Gastrocnemius medialis (tissue), 4 donors: ENCODE measurements at regions not wholly inside any gene's neighbourhood (a gene's known extent, or its start where the extent isn't known, plus 50 kb on each side); places are given as distances from the start of the nearest gene placed in this dataset.
A peak's percentile ranks its signal among the peaks of the same experiment; 100 is the strongest.

Experiments
- ATAC-seq, 2 donors: fragments of 150-250 bp; one replicate each; pipeline ENCODE4 v1.9.1; 2016
- DNase-seq, 2 donors: peaks; one replicate each; pipeline ENCODE4 v3.0.0-alpha.2; 2019
- H3K27ac ChIP-seq, 4 donors: fragments of 200-600 bp; sonication (generic); 1 replicate in 1 of 4; 2 replicates in 3 of 4; pipeline ENCODE4 v1.5.1; 2016 to 2018; ENCODE audit warnings: mild to moderate bottlenecking in 2 of 4, moderate library complexity in 1 of 4
- H3K27me3 ChIP-seq, 3 donors: fragments of 200-600 bp; sonication (generic) in 2 of 3; 1 replicate in 1 of 3; 2 replicates in 2 of 3; pipeline versions ENCODE4 v1.5.1 to v1.6.0; 2016 to 2019; ENCODE audit warnings: mild to moderate bottlenecking in 1 of 3, moderate library complexity in 1 of 3
- H3K36me3 ChIP-seq, 2 donors: fragments of 200-600 bp; sonication (generic) in 1 of 2; one replicate each; pipeline ENCODE4 v1.5.1; 2017 to 2018
- H3K4me1 ChIP-seq, 2 donors: fragments of 200-600 bp; sonication (generic) in 1 of 2; one replicate each; pipeline ENCODE4 v1.5.1; 2016 to 2017; ENCODE audit warnings: mild to moderate bottlenecking in 2 of 2
- H3K4me3 ChIP-seq, 4 donors: fragments of 200-600 bp; sonication (generic) in 3 of 4; 1 replicate in 1 of 4; 2 replicates in 3 of 4; pipeline ENCODE4 v1.5.1; 2016 to 2019; ENCODE audit warnings: mild to moderate bottlenecking in 2 of 4
- H3K9me3 ChIP-seq, 3 donors: fragments of 200-600 bp; sonication (generic) in 2 of 3; 1 replicate in 1 of 3; 2 replicates in 2 of 3; pipeline ENCODE4 v1.5.1; 2016 to 2019
- CTCF ChIP-seq, 5 experiments: fragments of 450-650 bp in 3 of 5; fragments of 200-600 bp in 2 of 5; sonication (generic) in 2 of 5; IDR thresholded peaks in 4 of 5; conservative IDR thresholded peaks in 1 of 5; 1 replicate in 4 of 5; 2 replicates in 1 of 5; pipeline ENCODE4 v1.5.1; 2016 to 2019; ENCODE audit warnings: antibody characterized with exemption in 5 of 5, mild to moderate bottlenecking in 3 of 5, moderate library complexity in 3 of 5
- POLR2A ChIP-seq, 2 donors: fragments of 450-650 bp; IDR thresholded peaks; one replicate each; pipeline ENCODE4 v1.6.1; 2017; ENCODE audit warnings: antibody characterized with exemption in 2 of 2, mild to moderate bottlenecking in 2 of 2, moderate library complexity in 2 of 2
- in situ Hi-C, 4 donors: fragments of 200-750 bp; cut with MboI; loops; one replicate each; pipeline versions ENCODE4 v1.15.0 to v1.8.0; 2017; ENCODE audit warnings: low sequenced_read_pairs in 4 of 4
- intact Hi-C: fragments of 100-400 bp; cut with DNase I; formaldehyde crosslinking; loops from one replicate; pipeline ENCODE4 v1.15.1; 2023; ENCODE audit warnings: low total_unique reads

- no peaks in the 10 kb centered on the region for H3K9me3 ChIP-seq
- no peak for TF ChIP-seq POLR2A (IDR thresholded peaks at IDR 0.05)
- TF ChIP-seq CTCF (IDR thresholded peaks at IDR 0.05 in 4 of 5, conservative IDR thresholded peaks at IDR 0.05 in 1 of 5), result peak in 2 of 5 experiments; percentile 22 to 44
Observed at GRCh38 chr11:25961539-25961938, 370.4 kb upstream of the ANO3 start.

GRCh38 chr11:25970726-25971508 lies 361.0 kb upstream of the ANO3 start:
- in situ Hi-C loops (no loop called here), intact Hi-C loops (no loop called here)
- H3K27me3 ChIP-seq, result no peaks in the 10 kb centered on the region
- H3K4me1 ChIP-seq, result no peaks in the 10 kb centered on the region
- no peak overlapping the region for H3K27ac ChIP-seq
- no peaks in the 10 kb centered on the region for H3K36me3 ChIP-seq
- ATAC-seq (no peak), DNase-seq (no peak)
- H3K4me3 ChIP-seq, result no peak overlapping the region
- no peak for TF ChIP-seq POLR2A (IDR thresholded peaks at IDR 0.05)
- TF ChIP-seq CTCF (IDR thresholded peaks at IDR 0.05 in 4 of 5, conservative IDR thresholded peaks at IDR 0.05 in 1 of 5), result no peak
- H3K9me3 ChIP-seq, result no peaks in the 10 kb centered on the region

More at GRCh38 chr11:25961539-25961938, 370.4 kb upstream of the ANO3 start:
- in situ Hi-C loops (no loop called here), intact Hi-C loops (loop anchor here (5.0 kb wide), 1 partner anchor 159 kb away; no protein-coding TSS in a partner anchor)
- H3K4me3 ChIP-seq, result no peak overlapping the region
- no peak overlapping the region for H3K27ac ChIP-seq
- no peaks in the 10 kb centered on the region for H3K27me3 ChIP-seq
- no peaks in the 10 kb centered on the region for H3K36me3 ChIP-seq
- ATAC-seq (no peak), DNase-seq (no peak)
- H3K4me1 ChIP-seq, result peaks cover 0 to 5% of the 10 kb centered on the region in 2 donors

GRCh38 chr11:25980091-25980490 lies 351.8 kb upstream of the ANO3 start:
- H3K27ac ChIP-seq, result no peak overlapping the region
- H3K36me3 ChIP-seq, result no peaks in the 10 kb centered on the region
- DNase-seq, result no peak
- intact Hi-C loops (loop anchor here (5.0 kb wide), 1 partner anchor 247 kb away; no protein-coding TSS in a partner anchor), in situ Hi-C loops (loop anchor here in 3 of 4 donors (5.0 to 25.0 kb wide), 3 partner anchors 232 to 297 kb away; no protein-coding TSS in a partner anchor)
- no peaks in the 10 kb centered on the region for H3K27me3 ChIP-seq
- no peak overlapping the region for H3K4me3 ChIP-seq
- no peaks in the 10 kb centered on the region for H3K4me1 ChIP-seq
- no peaks in the 10 kb centered on the region for H3K9me3 ChIP-seq
- TF ChIP-seq POLR2A (IDR thresholded peaks at IDR 0.05) (no peak), CTCF (IDR thresholded peaks at IDR 0.05 in 4 of 5, conservative IDR thresholded peaks at IDR 0.05 in 1 of 5) (no peak)
- no peak for ATAC-seq

GRCh38 chr11:25981998-25982397 lies 349.9 kb upstream of the ANO3 start:
- peak in 1 of 2 donors; percentile 72 for ATAC-seq
- H3K27me3 ChIP-seq, result no peaks in the 10 kb centered on the region
- H3K4me3 ChIP-seq, result no peak overlapping the region
- no peaks in the 10 kb centered on the region for H3K36me3 ChIP-seq
- TF ChIP-seq CTCF (IDR thresholded peaks at IDR 0.05 in 4 of 5, conservative IDR thresholded peaks at IDR 0.05 in 1 of 5) (peak in 3 of 5 experiments; percentile 42 to 45 (median 42)), POLR2A (IDR thresholded peaks at IDR 0.05) (no peak)
- intact Hi-C loops (loop anchor here (1.0 to 5.0 kb wide), 2 partner anchors 245 to 295 kb away; no protein-coding TSS in a partner anchor), in situ Hi-C loops (loop anchor here in 3 of 4 donors (5.0 to 25.0 kb wide), 3 partner anchors 230 to 295 kb away; no protein-coding TSS in a partner anchor)
- no peak overlapping the region for H3K27ac ChIP-seq
- H3K9me3 ChIP-seq, result no peaks in the 10 kb centered on the region
- no peaks in the 10 kb centered on the region for H3K4me1 ChIP-seq
- no peak for DNase-seq
